AG04449 (cell line): ENCODE measurements at regions not wholly inside any gene's neighbourhood (a gene's known extent, or its start where the extent isn't known, plus 50 kb on each side); places are given as distances from the start of the nearest gene placed in this dataset.
A peak's percentile ranks its signal among the peaks of the same experiment; 100 is the strongest.
"Not testable (repeated sequence)": the region's sequence is repeated elsewhere in the genome, so short reads cannot be mapped to it uniquely, and the experiment has no call there.

Source experiments
- CTCF ChIA-PET: fragments of 350-600 bp; formaldehyde crosslinking; extraction: SDS; loops from one replicate; lab custom pipeline; 2021; ENCODE audit warnings: antibody characterized with exemption; lab: Yijun Ruan, JAX
- POLR2A ChIA-PET: fragments of 400-600, 350-600 bp; formaldehyde crosslinking; extraction: SDS; loops from one replicate; lab custom pipeline; 2020; ENCODE audit warnings: antibody characterized with exemption, inconsistent platforms; lab: Yijun Ruan, JAX
- DNase-seq: peaks from one replicate; pipeline ENCODE4 v3.0.0-alpha.2; 2010; ENCODE audit warnings: low read depth, low spot score
- H3K4me3 ChIP-seq: 2 replicates; pipeline ENCODE4 v1.5.1; 2011; ENCODE audit warnings: low read depth, mild to moderate bottlenecking, control low read depth, low read length
- TF ChIP-seq, protein P1 (sequence below): IDR thresholded peaks from one replicate; pipeline ENCODE4 v1.5.1; 2011; ENCODE audit warnings: mild to moderate bottlenecking, moderate library complexity, low read length, control low read depth, inconsistent platforms; ENCODE audit not compliant: insufficient read depth; ENCODE audit errors: missing control alignments

DNA sequence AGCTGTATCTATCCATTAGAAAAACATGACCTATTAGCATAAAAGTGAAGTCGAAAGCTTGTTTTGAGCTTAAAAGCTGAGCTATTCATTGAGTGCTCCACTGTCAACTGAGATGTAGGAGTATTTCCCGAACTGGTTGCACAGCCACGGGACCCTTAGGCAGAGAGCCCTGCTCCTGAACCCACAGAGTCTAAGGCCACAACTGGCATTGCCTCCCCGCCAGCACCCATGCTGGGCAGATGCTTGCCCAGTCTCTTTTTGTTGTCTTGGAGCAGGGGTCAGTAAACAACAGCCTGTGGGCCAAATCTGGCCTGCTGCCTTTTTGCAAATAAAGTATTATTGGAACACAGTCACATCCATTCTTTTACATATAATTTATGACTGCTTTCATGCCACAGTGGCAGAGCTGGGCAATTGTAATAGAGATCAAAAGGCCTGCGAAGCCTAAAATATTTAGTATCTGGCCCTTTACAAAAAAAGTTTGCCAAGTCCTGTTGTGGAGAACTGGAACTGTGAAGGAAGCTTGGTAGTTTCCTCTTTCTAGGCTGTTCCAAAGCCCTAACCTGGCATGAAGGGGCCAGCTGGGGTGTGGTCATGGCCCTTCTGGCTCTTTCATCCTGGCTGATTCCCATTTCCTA, 58.4 kb upstream of the WAPL start:
- POLR2A ChIA-PET, result interaction anchor here (0.6 kb wide), 1 partner anchor 117 kb away, joined by 3 read pairs; no protein-coding TSS in a partner anchor
- no peak overlapping the region for H3K4me3 ChIP-seq
- DNase-seq, result no peak
- TF ChIP-seq, protein P1, sequence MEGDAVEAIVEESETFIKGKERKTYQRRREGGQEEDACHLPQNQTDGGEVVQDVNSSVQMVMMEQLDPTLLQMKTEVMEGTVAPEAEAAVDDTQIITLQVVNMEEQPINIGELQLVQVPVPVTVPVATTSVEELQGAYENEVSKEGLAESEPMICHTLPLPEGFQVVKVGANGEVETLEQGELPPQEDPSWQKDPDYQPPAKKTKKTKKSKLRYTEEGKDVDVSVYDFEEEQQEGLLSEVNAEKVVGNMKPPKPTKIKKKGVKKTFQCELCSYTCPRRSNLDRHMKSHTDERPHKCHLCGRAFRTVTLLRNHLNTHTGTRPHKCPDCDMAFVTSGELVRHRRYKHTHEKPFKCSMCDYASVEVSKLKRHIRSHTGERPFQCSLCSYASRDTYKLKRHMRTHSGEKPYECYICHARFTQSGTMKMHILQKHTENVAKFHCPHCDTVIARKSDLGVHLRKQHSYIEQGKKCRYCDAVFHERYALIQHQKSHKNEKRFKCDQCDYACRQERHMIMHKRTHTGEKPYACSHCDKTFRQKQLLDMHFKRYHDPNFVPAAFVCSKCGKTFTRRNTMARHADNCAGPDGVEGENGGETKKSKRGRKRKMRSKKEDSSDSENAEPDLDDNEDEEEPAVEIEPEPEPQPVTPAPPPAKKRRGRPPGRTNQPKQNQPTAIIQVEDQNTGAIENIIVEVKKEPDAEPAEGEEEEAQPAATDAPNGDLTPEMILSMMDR, result no peak
- CTCF ChIA-PET, result interaction anchor here (0.8 to 2.9 kb wide), 5 partner anchors 9 to 584 kb away, joined by 3 to 8 read pairs (median 4); no protein-coding TSS in a partner anchor

DNA sequence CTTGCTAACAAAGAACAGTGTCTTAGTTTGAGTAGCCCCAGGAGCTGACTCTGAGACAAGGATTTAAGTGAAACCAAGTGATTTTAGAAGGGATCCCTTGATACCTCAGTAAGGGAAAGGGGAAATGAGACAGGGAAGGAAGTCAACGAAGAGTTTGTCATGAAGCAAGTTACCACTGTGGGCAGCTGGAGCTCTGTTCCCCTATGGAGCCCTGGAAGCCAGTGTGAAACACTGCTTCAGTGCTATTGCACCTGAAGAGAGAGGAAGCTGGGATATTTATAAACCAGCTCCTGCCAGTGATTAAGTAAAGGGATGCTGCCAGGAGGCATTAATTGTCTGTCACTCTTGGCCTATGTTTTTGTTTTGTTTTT, 58.9 kb upstream of the WAPL start:
- CTCF ChIA-PET, result interaction anchor here (0.9 to 2.9 kb wide), 4 partner anchors 10 to 585 kb away, joined by 3 to 8 read pairs (median 4); no protein-coding TSS in a partner anchor
- H3K4me3 ChIP-seq, result no peak overlapping the region
- POLR2A ChIA-PET, result interaction anchor here (0.6 kb wide), 1 partner anchor 117 kb away, joined by 3 read pairs; no protein-coding TSS in a partner anchor
- TF ChIP-seq, protein P1, result no peak
- DNase-seq, result no peak

DNA sequence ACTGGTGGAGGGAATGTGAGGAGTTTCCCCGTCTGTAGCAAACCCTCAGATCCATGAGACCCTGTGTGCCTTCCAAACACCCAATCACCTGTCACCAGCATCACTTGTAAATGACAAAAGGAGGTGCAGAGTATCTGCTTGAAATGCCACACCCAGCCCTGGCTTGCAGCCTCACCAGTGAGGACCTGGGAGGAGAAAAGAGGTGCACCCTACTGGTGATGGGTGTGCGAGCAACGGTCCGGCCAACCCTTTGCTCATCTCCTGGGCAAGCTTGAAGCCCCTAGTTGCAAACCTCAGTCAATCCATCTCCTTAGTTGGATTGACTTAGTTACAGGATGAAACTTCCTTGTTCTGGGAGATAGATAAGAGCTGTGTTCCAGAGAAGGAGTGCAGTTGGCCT, 62.4 kb upstream of the WAPL start:
- H3K4me3 ChIP-seq, result no peak overlapping the region
- CTCF ChIA-PET, result interaction anchor here (0.9 to 7.5 kb wide), 11 partner anchors 11 to 184 kb away, joined by 3 to 120 read pairs (median 4); no protein-coding TSS in a partner anchor
- TF ChIP-seq, protein P1, result no peak
- DNase-seq, result no peak
- POLR2A ChIA-PET, result no interaction called here

DNA sequence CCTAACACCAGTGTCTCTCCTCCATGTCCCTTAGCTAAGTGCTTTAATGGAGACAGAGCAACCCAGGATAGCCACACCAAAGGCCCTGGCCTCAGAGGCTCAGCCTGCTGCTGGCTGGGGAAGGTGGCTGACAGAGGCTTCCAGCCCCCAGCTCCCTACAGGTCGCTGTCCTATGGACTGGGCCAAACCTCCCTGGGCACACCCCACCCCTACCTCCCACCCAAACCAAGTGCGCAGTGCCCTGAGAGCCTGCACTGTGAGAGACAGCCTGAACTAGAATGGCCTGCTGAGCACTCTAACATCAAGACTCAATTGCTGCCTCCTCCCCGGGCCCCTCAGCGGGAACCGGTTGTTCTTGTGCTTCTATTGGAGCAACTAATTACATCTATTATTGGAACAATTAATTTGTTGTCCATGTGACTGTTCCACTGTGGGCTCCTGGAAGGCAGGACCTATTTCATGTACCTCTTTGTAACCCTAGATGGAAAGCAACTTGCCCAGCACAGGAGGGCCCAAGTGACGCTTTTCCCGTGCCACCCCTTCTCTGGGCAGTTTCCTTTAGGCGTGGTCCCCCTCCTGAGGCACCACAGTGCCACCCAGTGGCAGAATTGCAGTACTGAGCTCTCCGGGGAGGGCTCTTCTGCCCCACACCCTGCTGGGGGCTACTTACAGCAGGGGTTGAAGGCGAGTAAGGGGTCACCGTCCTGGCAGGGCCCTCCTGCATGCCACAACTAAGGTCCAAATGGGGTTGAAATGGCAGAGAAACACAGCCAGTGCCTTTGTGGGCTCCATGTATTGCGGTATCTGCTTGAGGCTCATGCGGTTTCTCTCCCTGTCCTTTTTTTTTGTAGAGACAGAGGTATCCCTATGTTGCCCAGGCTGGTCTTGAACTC, 63.7 kb upstream of the WAPL start:
- DNase-seq, result no peak
- ChIA-PET POLR2A (no interaction called here), CTCF (interaction anchor here (0.7 to 7.5 kb wide), 29 partner anchors 9 to 313 kb away, joined by 3 to 120 read pairs (median 4); no protein-coding TSS in a partner anchor)
- no peak overlapping the region for H3K4me3 ChIP-seq
- TF ChIP-seq, protein P1, result peak; percentile 94

- ChIA-PET CTCF (interaction anchor here (0.7 to 7.5 kb wide), 12 partner anchors 9 to 193 kb away, joined by 3 to 120 read pairs (median 4); no protein-coding TSS in a partner anchor), POLR2A (no interaction called here)
- no peak for DNase-seq
- TF ChIP-seq, protein P1, result no peak
- H3K4me3 ChIP-seq, result no peak overlapping the region
Observed at GRCh38 chr10:86586516-86586915, 64.9 kb upstream of the WAPL start.

DNA sequence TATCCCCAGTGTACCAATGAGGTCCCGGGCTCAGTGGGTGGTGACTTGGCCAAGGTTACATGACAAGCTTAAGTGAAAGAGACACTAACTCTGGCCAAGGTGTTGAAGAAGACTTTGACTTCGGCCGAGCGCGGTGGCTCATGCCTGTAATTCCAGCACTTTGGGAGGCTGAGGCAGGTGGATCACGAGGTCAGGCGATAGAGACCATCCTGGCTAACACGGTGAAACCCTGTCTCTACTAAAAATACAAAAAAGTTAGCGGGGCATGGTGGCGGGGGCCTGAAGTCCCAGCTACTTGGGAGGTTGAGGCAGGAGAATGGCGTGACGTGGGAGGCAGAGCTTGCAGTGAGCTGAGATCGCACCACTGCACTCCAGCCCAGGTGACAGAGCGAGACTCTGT, 65.6 kb upstream of the OPN4 start:
- POLR2A ChIA-PET, H3K4me3 ChIP-seq, DNase-seq: not testable (repeated sequence)
- CTCF ChIA-PET, result interaction anchor here (7.5 kb wide), 1 partner anchor 189 kb away, joined by 120 read pairs; no protein-coding TSS in a partner anchor
